OCI-LY7 (cell line): ENCODE measurements at regions not wholly inside any gene's neighbourhood (a gene's known extent, or its start where the extent isn't known, plus 50 kb on each side); places are given as distances from the start of the nearest gene placed in this dataset.

ENCODE experiments used
- BruUV-seq: library from RNA; stranded (reverse); fragments of 400-500 nt; replicated peaks from 2 replicates; lab custom pipeline; 2021; lab: Mats Ljungman, UMichigan
- CTCF ChIA-PET: fragments of 300-600 bp; sonication (Branson Sonifier 250); formaldehyde crosslinking; loops from one replicate; lab custom pipeline; 2022; ENCODE audit warnings: antibody characterized with exemption; ENCODE audit not compliant: unreplicated experiment; lab: Charles Lee
- POLR2A ChIA-PET: fragments of 300-600 bp; sonication (Branson Sonifier 250); formaldehyde crosslinking; loops from one replicate; lab custom pipeline; 2022; ENCODE audit warnings: antibody characterized with exemption; lab: Charles Lee
- DNase-seq: peaks from one replicate; pipeline ENCODE4 v3.0.0-alpha.2; 2015; ENCODE audit warnings: low spot score
- H2AFZ ChIP-seq: fragments of 200-600 bp; sonication (generic), shearing (Covaris generic); 2 replicates; pipeline ENCODE4 v1.6.1; 2014; ENCODE audit warnings: mild to moderate bottlenecking, antibody characterized with exemption, low read length, moderate library complexity
- H3K27ac ChIP-seq: fragments of 200-600 bp; sonication (generic); 2 replicates; pipeline ENCODE4 v1.5.1; 2014; ENCODE audit warnings: mixed run types, low read depth, mild to moderate bottlenecking, moderate library complexity, low read length, inconsistent platforms; ENCODE audit not compliant: poor library complexity, severe bottlenecking
- H3K36me3 ChIP-seq: fragments of 200-600 bp; sonication (generic); 2 replicates; pipeline ENCODE4 v1.6.1; 2014; ENCODE audit warnings: mild to moderate bottlenecking, antibody characterized with exemption, low read length, moderate library complexity, mixed read lengths; ENCODE audit not compliant: insufficient read depth
- H3K4me1 ChIP-seq: fragments of 200-600 bp; sonication (generic); 2 replicates; pipeline ENCODE4 v1.5.1; 2014; ENCODE audit warnings: mild to moderate bottlenecking, low read length; ENCODE audit not compliant: insufficient read depth, poor library complexity, severe bottlenecking
- H3K4me2 ChIP-seq: fragments of 200-600 bp; sonication (generic); 2 replicates; pipeline ENCODE4 v1.6.1; 2014; ENCODE audit warnings: mild to moderate bottlenecking, low read length
- H3K4me3 ChIP-seq: fragments of 200-600 bp; sonication (generic); 2 replicates; pipeline ENCODE4 v1.5.1; 2014; ENCODE audit warnings: mild to moderate bottlenecking, low read depth, low read length; ENCODE audit not compliant: poor library complexity, severe bottlenecking
- H3K79me2 ChIP-seq: fragments of 200-600 bp; sonication (generic); 2 replicates; pipeline ENCODE4 v1.6.1; 2016; ENCODE audit warnings: low read depth, mild to moderate bottlenecking, low read length, moderate library complexity, mixed read lengths; ENCODE audit not compliant: insufficient read depth
- H3K9me2 ChIP-seq: fragments of 200-600 bp; sonication (generic); 2 replicates; pipeline ENCODE4 v1.6.1; 2016; ENCODE audit warnings: mild to moderate bottlenecking, low read length, mixed read lengths; ENCODE audit not compliant: insufficient read depth
- H3K9me3 ChIP-seq: fragments of 200-600 bp; sonication (generic); 2 replicates; pipeline ENCODE4 v1.6.1; 2014; ENCODE audit warnings: mild to moderate bottlenecking, mixed run types, low read length, mixed read lengths
- H4K20me1 ChIP-seq: fragments of 200-600 bp; sonication (generic); 2 replicates; pipeline ENCODE4 v1.6.1; 2014; ENCODE audit warnings: mild to moderate bottlenecking, antibody characterized with exemption, low read length, moderate library complexity, mixed read lengths; ENCODE audit not compliant: insufficient read depth
- CTCF ChIP-seq: fragments of 200-600 bp; sonication (generic); conservative IDR thresholded peaks from 2 replicates; pipeline ENCODE4 v1.5.1; 2014; ENCODE audit warnings: mild to moderate bottlenecking, antibody characterized with exemption, low read length, moderate library complexity, mixed read lengths
- EZH2phosphoT487 ChIP-seq: fragments of 200-600 bp; sonication (generic); IDR thresholded peaks from 2 replicates; pipeline ENCODE4 v1.6.1; 2018; ENCODE audit warnings: low read depth, borderline replicate concordance, mild to moderate bottlenecking, mixed run types, antibody characterized with exemption, low read length, moderate library complexity, mixed read lengths
- intact Hi-C: fragments of 100-400 bp; cut with micrococcal nuclease; formaldehyde crosslinking; loops from one replicate; pipeline ENCODE4 v1.10.0; 2022; ENCODE audit not compliant: unreplicated experiment

GRCh38 chr9:17996728-17997127, 417.9 kb downstream of the SH3GL2 start:
- H3K36me3 ChIP-seq: no peaks in the 10 kb centered on the region
- no peak overlapping the region for H2AFZ ChIP-seq
- ChIA-PET POLR2A (no interaction called here), CTCF (no interaction called here)
- no TSS peak for BruUV-seq
- H3K9me3 ChIP-seq: no peaks in the 10 kb centered on the region
- H3K4me2 ChIP-seq: no peak overlapping the region
- no peak for DNase-seq
- H4K20me1 ChIP-seq: no peaks in the 10 kb centered on the region
- no peaks in the 10 kb centered on the region for H3K79me2 ChIP-seq
- H3K27ac ChIP-seq: no peak overlapping the region
- intact Hi-C loops: no loop called here
- H3K4me3 ChIP-seq: no peak overlapping the region
- H3K9me2 ChIP-seq: no peaks in the 10 kb centered on the region
- no peaks in the 10 kb centered on the region for H3K4me1 ChIP-seq
- TF ChIP-seq EZH2phosphoT487 (no peak), CTCF (no peak)

DNA sequence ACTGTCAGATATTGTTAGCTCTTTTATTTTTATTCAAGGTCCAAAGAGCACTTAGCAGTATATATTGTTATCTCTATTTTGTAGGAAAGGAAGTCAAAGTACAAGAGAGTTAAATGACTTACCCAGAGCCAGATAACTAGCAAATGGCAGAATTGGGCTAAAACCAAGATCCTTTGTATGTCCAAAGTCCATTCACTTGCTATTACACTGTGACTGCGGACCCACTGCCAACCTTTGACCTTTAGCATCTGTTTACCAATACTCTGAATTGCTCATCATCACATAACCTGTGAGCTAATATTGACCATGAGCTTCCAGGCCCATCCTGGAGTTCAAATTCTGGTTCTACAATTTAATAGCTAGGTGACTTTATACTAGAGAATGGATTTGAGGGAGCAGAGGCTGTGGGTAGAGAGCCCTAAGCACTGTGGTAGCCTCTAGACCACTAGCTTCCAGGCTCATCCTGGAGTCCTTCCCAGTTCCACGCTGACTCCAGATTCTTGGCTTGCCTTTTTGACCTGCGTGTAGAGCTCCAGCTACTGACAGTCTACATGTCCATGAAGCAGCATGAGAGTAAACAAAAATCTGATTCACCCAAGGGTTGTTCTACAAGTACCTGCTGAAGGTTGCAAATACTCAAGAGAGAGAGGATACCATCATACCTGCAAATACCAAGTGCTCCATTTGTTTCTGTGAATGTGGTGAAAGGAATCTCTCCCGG, 424.0 kb downstream of the SH3GL2 start:
- Histone ChIP-seq H3K4me2 (no peak overlapping the region), H3K36me3 (no peaks in the 10 kb centered on the region), H3K4me3 (no peak overlapping the region), H3K9me3 (no peaks in the 10 kb centered on the region), H4K20me1 (no peaks in the 10 kb centered on the region), H3K4me1 (no peaks in the 10 kb centered on the region), H3K27ac (no peak overlapping the region), H2AFZ (no peak overlapping the region), H3K9me2 (no peaks in the 10 kb centered on the region), H3K79me2 (no peaks in the 10 kb centered on the region)
- DNase-seq: no peak
- CTCF ChIA-PET: no interaction called here
- POLR2A ChIA-PET: interaction anchor here (1.3 kb wide), 1 partner anchor 18 kb away, joined by 3 read pairs; no protein-coding TSS in a partner anchor
- BruUV-seq: no TSS peak
- TF ChIP-seq CTCF (no peak), EZH2phosphoT487 (no peak)
- intact Hi-C loops: no loop called here

GRCh38 chr9:18006591-18006990, 427.7 kb downstream of the SH3GL2 start:
- no peak overlapping the region for H3K27ac ChIP-seq
- no peaks in the 10 kb centered on the region for H3K36me3 ChIP-seq
- no peak overlapping the region for H3K4me2 ChIP-seq
- H3K9me2 ChIP-seq: no peaks in the 10 kb centered on the region
- intact Hi-C loops: no loop called here
- POLR2A ChIA-PET: no interaction called here
- no peaks in the 10 kb centered on the region for H4K20me1 ChIP-seq
- no peaks in the 10 kb centered on the region for H3K9me3 ChIP-seq
- no peaks in the 10 kb centered on the region for H3K4me1 ChIP-seq
- CTCF ChIA-PET: no interaction called here
- no peak overlapping the region for H3K4me3 ChIP-seq
- no peak for DNase-seq
- H2AFZ ChIP-seq: no peak overlapping the region
- TF ChIP-seq EZH2phosphoT487: no peak
- no peak for TF ChIP-seq CTCF
- H3K79me2 ChIP-seq: no peaks in the 10 kb centered on the region
- no TSS peak for BruUV-seq
